MM.1S (cell line): ENCODE measurements at regions not wholly inside any gene's neighbourhood (a gene's known extent, or its start where the extent isn't known, plus 50 kb on each side); places are given as distances from the start of the nearest gene placed in this dataset.

Experiments
- EZH2 ChIP-seq: fragments of 300-600 bp; sonication (generic); optimal IDR thresholded peaks from 2 replicates; pipeline ENCODE3; 2017; ENCODE audit warnings: low read depth, mild to moderate bottlenecking, antibody characterized with exemption, low read length, mixed read lengths
- EZH2phosphoT487 ChIP-seq: fragments of 300-600 bp; sonication (generic); IDR thresholded peaks from 2 replicates; pipeline ENCODE4 v1.6.1; 2018; ENCODE audit warnings: antibody characterized with exemption, low read length
- TF ChIP-seq, protein P1 (sequence below): fragments of 300-600 bp; sonication (generic); IDR thresholded peaks from 2 replicates; pipeline ENCODE4 v1.5.1; 2016; ENCODE audit warnings: antibody characterized with exemption, low read length, mixed read lengths

DNA sequence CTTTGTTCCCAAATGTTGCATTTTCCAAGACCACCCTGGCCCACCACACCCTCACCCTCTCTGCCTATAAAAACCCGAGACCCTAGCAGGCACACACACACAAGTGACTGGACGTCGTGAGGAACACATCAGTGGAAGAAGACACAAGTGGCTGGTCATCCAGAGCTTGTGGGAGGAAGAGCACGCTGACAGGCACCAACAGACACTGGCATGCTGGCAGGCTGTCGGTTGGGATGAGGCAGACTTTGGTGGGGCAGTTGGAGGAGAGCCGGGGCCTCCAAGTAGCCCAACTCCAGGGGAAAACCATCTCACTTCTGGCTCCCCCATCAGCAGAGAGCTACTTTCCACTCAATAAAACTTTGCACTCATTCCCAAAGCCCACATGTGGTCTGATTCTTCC lies 225.5 kb upstream of the ZEB2 start:
- TF ChIP-seq, protein P1, sequence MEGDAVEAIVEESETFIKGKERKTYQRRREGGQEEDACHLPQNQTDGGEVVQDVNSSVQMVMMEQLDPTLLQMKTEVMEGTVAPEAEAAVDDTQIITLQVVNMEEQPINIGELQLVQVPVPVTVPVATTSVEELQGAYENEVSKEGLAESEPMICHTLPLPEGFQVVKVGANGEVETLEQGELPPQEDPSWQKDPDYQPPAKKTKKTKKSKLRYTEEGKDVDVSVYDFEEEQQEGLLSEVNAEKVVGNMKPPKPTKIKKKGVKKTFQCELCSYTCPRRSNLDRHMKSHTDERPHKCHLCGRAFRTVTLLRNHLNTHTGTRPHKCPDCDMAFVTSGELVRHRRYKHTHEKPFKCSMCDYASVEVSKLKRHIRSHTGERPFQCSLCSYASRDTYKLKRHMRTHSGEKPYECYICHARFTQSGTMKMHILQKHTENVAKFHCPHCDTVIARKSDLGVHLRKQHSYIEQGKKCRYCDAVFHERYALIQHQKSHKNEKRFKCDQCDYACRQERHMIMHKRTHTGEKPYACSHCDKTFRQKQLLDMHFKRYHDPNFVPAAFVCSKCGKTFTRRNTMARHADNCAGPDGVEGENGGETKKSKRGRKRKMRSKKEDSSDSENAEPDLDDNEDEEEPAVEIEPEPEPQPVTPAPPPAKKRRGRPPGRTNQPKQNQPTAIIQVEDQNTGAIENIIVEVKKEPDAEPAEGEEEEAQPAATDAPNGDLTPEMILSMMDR: no peak
- TF ChIP-seq EZH2 (no peak), EZH2phosphoT487 (no peak)
